ENCODE measurements at regions not wholly inside any gene's neighbourhood (a gene's known extent, or its start where the extent isn't known, plus 50 kb on each side); places are given as distances from the start of the nearest gene placed in this dataset.

GRCh38 chr4:180940680-180941079, 1302.5 kb upstream of the TENM3 start:
- DNase-seq (ENCODE audit: low read depth) = no peak

- DNase-seq (ENCODE audit: low read depth) = no peak
Measured at GRCh38 chr4:180942367-180942916, 1300.8 kb upstream of the TENM3 start.

DNA sequence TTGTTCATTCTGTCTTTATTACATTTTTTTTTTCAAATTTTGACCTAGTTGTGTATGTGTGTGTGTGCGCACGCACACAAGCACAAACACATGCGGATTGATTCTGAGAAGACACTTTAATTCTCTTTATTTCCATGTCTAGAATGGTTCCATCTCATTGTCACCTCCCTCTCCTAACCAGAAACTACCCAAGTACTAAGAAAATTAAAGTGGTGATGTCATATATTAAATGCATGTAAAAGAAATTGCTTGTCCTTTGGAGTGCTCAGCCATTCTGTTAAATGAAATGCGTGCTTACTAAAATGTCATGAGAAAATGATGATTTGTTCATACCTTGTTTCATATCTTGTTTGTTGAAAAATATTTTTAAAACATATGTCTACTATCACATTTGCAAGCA, 1297.0 kb upstream of the TENM3 start:
- DNase-seq (ENCODE audit: low read depth) = no peak

GRCh38 chr4:180947425-180947824, 1295.8 kb upstream of the TENM3 start:
- DNase-seq (ENCODE audit: low read depth) = no peak

DNA sequence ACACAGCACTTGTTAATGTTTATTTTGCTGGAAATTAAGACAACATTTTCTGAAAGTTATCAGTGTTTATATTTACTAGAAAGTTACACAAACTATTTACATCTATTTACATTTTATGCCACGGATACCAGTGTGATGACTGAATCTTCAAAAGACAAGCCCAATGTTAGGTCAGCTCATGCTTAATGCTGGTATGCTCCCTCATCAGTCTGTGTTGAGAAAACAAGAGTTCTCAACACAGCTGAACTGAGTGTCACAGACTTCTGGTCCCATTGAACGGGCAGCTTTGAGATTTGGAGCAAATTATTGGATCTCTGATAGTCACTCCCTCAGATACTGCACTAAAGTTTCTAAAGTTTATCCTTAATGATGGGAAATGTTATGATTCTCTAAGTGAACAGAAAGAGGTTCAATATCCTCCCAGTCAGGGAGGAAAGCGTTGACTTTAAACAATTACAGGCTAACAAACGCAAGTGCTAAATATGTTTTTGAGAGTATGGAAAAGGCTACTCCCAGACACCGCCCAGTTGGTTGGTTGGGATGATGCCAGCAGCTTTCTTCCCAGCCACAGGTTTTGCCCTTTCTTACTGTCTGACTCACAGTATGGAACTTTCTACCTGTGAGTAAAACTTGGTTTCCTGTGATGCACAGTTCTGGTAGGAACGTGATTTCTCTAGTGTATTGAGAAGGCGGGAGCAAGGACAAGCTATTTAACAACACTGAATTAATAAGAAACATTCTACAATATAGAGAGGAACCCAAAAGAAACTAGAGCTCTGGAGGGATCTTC, 1293.6 kb upstream of the TENM3 start:
- no peak for DNase-seq (ENCODE audit: low read depth)

- no peak for DNase-seq (ENCODE audit: low read depth)
Measured at GRCh38 chr4:180950377-180950776, 1292.8 kb upstream of the TENM3 start.

GRCh38 chr4:180951312-180951711, 1291.9 kb upstream of the TENM3 start:
- no peak for DNase-seq (ENCODE audit: low read depth)

DNA sequence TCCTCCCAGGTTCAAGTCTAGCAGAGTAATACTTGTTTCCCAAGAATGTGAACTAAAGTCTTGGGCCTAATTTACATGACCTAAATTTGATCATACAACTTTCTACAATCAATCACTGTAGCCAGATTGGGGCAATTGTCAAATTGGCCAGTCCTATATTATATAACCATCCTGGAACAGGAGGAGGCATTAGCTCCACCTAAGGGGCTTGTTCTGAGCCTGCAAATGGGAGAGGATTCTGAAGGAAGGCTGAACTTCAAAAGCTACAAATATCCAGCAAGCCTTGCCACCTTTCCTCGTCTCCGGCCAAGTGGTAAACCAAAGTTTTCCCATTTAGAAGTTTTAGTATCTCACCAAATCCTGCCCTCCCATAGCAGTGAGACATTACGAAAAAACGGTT, 1289.6 kb upstream of the TENM3 start:
- DNase-seq (ENCODE audit: low read depth) = no peak

DNA sequence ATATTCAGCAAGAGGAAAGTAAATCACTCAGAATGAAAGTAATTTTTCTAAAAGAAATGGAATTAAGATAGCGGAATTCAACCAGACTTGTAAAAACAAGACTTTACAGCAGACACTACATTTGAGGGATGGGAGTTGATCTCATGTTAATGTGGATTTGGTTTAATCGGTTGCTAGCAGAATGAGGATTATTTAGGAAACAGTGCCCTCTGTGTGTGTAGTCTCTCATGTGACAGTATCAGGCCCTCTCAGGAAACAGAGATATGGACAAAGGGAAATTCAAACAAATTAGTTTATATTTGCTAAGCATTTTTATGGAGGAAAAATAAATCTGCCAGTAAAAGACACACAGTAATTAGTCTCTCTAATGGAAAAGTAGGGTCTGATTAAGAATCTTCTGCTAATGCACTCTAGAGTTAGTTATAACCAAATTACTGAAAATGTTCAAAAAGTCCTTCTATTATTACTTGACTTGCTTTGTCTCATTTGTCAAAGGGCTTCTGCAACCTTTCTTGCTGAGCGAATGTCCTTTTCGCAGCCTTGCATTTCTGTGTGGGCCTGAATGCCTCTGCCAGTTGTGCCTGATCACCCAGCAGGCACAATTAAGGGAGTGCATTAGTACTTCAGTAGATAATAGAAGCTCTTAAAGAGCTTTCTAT, 1282.3 kb upstream of the TENM3 start:
- no peak for DNase-seq (ENCODE audit: low read depth)

- no peak for DNase-seq (ENCODE audit: low read depth)
Measured at GRCh38 chr4:180962268-180962667, 1280.9 kb upstream of the TENM3 start.

DNA sequence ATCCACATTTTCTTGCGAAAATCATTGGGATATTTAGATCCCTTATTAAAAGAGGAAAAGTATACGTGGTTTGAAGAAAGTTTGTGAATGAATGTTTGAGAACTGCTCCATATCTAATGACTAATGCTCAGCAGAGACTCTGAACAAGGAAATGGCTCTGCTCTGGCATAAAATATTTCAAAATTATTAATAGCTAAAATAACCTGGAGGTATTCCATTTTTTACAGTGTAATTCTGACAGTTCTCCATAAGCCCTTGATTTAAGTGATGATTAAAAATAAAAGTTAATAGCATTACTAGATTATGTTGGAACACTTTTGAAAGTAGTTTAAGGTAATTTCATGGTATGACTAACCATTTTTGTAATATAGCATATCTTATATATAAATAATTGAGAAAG, 1276.9 kb upstream of the TENM3 start:
- DNase-seq (ENCODE audit: low read depth) = no peak

DNA sequence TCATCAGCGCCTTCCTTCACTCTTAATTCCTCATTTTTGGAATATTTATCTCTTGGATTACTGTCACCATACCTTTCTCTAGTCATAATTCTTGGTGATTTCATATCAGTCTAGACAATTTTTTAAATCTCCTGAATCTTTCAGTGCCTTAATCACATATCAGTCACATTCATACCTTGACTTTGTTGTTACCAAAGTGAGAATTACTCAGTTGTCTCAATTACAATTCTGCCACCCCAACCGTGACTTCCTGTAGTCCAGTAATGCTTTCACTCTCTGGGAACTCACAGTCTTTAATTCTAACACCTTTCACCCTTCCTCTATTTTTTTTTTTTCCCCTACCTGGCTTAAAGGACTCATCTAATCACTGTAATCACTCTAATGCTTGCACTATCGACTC, 1275.3 kb upstream of the TENM3 start:
- no peak for DNase-seq (ENCODE audit: low read depth)

GRCh38 chr4:180973894-180974293, 1269.3 kb upstream of the TENM3 start:
- DNase-seq (ENCODE audit: low read depth) = no peak

DNA sequence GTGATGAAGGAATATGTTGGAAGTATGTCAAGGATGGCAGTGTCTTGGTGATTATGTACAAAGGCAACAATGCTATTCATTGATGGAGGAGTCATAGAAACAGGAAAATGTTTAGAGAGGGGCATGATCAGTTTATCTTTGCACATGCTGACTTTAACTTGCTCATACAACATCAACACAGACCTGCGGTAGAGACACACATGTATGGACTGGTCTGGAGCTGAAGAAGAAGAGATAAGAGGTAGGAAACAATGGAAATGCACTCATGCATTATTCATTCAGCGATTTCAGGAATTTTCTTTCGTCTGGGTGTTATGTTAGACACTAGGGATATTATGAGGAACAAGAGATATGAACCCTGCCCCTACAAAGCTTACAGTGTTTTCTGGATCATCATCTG, 1252.3 kb upstream of the TENM3 start:
- no peak for DNase-seq (ENCODE audit: low read depth)

GRCh38 chr4:180993244-180993836, 1249.9 kb upstream of the TENM3 start:
- no peak for DNase-seq (ENCODE audit: low read depth)

DNA sequence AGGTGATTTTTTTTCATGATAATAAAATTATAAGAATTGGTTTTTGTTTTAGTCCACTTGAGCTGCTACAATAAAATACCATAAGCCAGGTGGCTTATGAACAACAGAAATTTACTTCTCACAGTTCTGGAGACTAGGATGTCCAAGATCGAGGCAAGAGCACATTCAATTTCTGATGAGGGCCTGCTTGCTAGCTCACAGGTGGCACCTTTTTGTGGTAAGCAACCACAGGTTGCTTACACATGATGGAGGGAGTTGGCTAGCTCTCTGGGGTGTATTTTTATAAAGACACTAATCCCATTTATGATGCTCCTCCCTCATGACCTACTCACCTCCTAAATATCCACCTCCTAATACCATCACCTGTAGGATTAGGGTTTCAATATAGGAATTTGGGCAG, 1248.5 kb upstream of the TENM3 start:
- DNase-seq (ENCODE audit: low read depth) = no peak

- DNase-seq (ENCODE audit: low read depth) = no peak
Measured at GRCh38 chr4:180999217-180999616, 1244.0 kb upstream of the TENM3 start.

DNA sequence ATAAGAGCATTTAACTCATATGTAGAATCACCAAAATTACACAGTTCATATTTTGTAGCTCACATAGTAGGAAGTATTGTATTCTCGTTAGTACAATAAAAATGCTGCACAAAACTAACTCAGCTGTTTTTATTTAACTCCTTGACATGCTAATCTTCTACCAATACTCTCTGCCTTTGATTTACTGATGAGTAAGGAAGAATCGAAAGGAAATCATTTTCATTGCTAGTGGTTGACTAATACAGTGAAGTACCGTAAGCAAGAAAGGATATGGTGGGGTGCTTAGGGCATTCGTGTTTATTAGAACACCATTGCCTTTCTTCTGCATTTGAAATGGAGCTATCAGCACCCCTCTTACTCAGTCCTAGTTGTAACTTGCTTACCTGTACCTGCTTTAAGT, 1239.1 kb upstream of the TENM3 start:
- no peak for DNase-seq (ENCODE audit: low read depth)

- no peak for DNase-seq (ENCODE audit: low read depth)
Measured at GRCh38 chr4:181006499-181007260, 1236.5 kb upstream of the TENM3 start.

- no peak for DNase-seq (ENCODE audit: low read depth)
Measured at GRCh38 chr4:181007751-181008150, 1235.5 kb upstream of the TENM3 start.

DNA sequence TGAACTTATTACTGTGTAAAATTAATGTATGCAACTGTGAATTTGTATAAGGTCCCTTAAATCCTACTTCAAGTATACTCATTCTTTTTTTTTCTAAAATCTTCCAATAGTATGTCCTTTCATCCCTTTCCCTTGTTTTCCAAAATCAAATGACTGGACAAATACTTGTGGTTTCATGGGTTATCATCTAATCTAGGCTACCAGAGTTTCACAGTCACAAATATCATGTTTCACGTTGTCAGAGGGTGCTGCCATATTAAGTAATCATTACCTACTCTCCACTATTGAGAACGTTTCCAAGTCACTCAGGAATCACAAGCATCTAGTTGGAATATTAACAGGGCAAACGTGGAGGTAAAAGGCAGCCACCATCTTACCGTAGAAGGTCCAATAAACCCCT, 1235.0 kb upstream of the TENM3 start:
- no peak for DNase-seq (ENCODE audit: low read depth)

DNA sequence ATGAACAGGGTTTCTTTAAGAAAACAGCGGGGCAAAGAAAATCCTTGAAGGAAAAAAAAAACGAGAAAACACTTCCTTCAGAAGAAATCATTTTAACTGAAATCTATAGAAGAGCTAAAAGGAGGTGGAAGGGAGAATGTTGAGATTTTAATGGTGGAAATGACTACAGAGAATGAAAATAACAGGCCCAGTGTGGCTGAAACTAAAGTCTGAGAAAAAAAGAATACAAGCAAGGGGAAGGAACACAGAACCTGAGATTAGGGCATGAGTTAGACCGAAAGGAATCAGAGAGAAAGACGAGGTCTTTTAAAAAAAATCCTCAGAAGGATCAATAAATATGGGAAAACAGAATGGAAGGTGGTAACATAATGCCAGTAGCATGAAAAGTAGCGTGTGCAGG, 1230.0 kb upstream of the TENM3 start:
- DNase-seq (ENCODE audit: low read depth) = no peak

Data from activated gamma-delta T cell treated with anti-CD3 and anti-CD28 coated beads, Interleukin-2, amount 50 U/mL, for 16 hours (primary cell).